HEK293 (cell line): ENCODE measurements at regions not wholly inside any gene's neighbourhood (a gene's known extent, or its start where the extent isn't known, plus 50 kb on each side); places are given as distances from the start of the nearest gene placed in this dataset.

Experiments used
- HOXA7 ChIP-seq: sonication (generic); formaldehyde crosslinking; IDR thresholded peaks from 2 replicates; pipeline ENCODE4 v1.8.1; 2022; ENCODE audit warnings: missing genetic modification reagents, borderline replicate concordance
- KLF9 ChIP-seq: fragments of 450-650 bp; formaldehyde crosslinking; IDR thresholded peaks from 2 replicates; pipeline ENCODE4 v1.5.1; 2016; ENCODE audit warnings: missing biosample characterization, missing genetic modification characterization, low read depth
- SP2 ChIP-seq: fragments of 450-650 bp; formaldehyde crosslinking; IDR thresholded peaks from 2 replicates; pipeline ENCODE4 v1.5.1; 2016; ENCODE audit warnings: missing biosample characterization, missing genetic modification characterization
- ZBTB1 ChIP-seq: fragments of 450-650 bp; formaldehyde crosslinking; IDR thresholded peaks from 2 replicates; pipeline ENCODE4 v1.5.1; 2016; ENCODE audit warnings: missing biosample characterization, missing genetic modification characterization
- ZNF184 ChIP-seq: fragments of 450-650 bp; IDR thresholded peaks from 2 replicates; pipeline ENCODE4 v1.5.1; 2018; ENCODE audit warnings: missing biosample characterization, mild to moderate bottlenecking, missing genetic modification characterization
- TF ChIP-seq, protein P1 (sequence below): fragments of 450-650 bp; formaldehyde crosslinking; IDR thresholded peaks from 2 replicates; pipeline ENCODE4 v1.5.1; 2016; ENCODE audit warnings: missing biosample characterization, missing genetic modification characterization
- TF ChIP-seq, protein P2 (sequence below): sonication (generic); formaldehyde crosslinking; IDR thresholded peaks from 2 replicates; pipeline ENCODE4 v1.8.1; 2022; ENCODE audit warnings: mild to moderate bottlenecking, moderate library complexity, missing genetic modification reagents
- TF ChIP-seq, protein P3 (sequence below): fragments of 450-650 bp; formaldehyde crosslinking; IDR thresholded peaks from 2 replicates; pipeline ENCODE4 v1.5.1; 2016; ENCODE audit warnings: missing biosample characterization, missing genetic modification characterization, low read depth
- TF ChIP-seq, protein P4 (sequence below): fragments of 450-650 bp; formaldehyde crosslinking; IDR thresholded peaks from 2 replicates; pipeline ENCODE4 v1.5.1; 2017; ENCODE audit warnings: missing biosample characterization, mild to moderate bottlenecking, missing genetic modification characterization, moderate library complexity

DNA sequence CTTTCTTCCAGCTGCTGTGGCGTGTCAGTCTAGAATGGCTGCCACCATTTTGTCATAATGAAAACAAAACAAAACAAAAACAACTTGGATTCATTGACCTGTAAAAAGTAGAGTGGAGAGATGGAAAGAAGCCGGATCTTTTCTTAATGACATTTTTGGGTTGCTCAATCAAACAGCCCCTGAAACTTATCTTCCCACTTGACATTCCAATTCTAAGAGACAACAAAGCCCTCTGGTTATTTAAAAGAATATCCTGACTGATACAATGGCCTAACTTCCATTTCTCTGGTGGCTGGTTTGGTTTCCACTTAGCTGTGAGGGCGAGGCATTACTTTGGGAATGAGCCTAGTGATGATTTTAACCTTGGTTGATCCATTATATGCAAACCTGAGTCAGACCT, 123.7 kb downstream of the AQP4 start:
- TF ChIP-seq, protein P1, sequence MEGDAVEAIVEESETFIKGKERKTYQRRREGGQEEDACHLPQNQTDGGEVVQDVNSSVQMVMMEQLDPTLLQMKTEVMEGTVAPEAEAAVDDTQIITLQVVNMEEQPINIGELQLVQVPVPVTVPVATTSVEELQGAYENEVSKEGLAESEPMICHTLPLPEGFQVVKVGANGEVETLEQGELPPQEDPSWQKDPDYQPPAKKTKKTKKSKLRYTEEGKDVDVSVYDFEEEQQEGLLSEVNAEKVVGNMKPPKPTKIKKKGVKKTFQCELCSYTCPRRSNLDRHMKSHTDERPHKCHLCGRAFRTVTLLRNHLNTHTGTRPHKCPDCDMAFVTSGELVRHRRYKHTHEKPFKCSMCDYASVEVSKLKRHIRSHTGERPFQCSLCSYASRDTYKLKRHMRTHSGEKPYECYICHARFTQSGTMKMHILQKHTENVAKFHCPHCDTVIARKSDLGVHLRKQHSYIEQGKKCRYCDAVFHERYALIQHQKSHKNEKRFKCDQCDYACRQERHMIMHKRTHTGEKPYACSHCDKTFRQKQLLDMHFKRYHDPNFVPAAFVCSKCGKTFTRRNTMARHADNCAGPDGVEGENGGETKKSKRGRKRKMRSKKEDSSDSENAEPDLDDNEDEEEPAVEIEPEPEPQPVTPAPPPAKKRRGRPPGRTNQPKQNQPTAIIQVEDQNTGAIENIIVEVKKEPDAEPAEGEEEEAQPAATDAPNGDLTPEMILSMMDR: no peak
- TF ChIP-seq, protein P2, sequence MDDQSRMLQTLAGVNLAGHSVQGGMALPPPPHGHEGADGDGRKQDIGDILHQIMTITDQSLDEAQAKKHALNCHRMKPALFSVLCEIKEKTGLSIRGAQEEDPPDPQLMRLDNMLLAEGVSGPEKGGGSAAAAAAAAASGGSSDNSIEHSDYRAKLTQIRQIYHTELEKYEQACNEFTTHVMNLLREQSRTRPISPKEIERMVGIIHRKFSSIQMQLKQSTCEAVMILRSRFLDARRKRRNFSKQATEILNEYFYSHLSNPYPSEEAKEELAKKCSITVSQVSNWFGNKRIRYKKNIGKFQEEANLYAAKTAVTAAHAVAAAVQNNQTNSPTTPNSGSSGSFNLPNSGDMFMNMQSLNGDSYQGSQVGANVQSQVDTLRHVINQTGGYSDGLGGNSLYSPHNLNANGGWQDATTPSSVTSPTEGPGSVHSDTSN (CRISPR knock-in tag): no peak
- TF ChIP-seq ZBTB1 (tag by site-specific recombination): no peak
- no peak for TF ChIP-seq SP2 (tag by site-specific recombination)
- TF ChIP-seq ZNF184: no peak
- TF ChIP-seq, protein P3, sequence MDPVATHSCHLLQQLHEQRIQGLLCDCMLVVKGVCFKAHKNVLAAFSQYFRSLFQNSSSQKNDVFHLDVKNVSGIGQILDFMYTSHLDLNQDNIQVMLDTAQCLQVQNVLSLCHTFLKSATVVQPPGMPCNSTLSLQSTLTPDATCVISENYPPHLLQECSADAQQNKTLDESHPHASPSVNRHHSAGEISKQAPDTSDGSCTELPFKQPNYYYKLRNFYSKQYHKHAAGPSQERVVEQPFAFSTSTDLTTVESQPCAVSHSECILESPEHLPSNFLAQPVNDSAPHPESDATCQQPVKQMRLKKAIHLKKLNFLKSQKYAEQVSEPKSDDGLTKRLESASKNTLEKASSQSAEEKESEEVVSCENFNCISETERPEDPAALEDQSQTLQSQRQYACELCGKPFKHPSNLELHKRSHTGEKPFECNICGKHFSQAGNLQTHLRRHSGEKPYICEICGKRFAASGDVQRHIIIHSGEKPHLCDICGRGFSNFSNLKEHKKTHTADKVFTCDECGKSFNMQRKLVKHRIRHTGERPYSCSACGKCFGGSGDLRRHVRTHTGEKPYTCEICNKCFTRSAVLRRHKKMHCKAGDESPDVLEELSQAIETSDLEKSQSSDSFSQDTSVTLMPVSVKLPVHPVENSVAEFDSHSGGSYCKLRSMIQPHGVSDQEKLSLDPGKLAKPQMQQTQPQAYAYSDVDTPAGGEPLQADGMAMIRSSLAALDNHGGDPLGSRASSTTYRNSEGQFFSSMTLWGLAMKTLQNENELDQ: no peak
- TF ChIP-seq, protein P4, sequence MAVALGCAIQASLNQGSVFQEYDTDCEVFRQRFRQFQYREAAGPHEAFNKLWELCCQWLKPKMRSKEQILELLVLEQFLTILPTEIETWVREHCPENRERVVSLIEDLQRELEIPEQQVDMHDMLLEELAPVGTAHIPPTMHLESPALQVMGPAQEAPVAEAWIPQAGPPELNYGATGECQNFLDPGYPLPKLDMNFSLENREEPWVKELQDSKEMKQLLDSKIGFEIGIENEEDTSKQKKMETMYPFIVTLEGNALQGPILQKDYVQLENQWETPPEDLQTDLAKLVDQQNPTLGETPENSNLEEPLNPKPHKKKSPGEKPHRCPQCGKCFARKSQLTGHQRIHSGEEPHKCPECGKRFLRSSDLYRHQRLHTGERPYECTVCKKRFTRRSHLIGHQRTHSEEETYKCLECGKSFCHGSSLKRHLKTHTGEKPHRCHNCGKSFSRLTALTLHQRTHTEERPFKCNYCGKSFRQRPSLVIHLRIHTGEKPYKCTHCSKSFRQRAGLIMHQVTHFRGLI (tag by site-specific recombination): no peak
- TF ChIP-seq HOXA7 (CRISPR knock-in tag): no peak
- no peak for TF ChIP-seq KLF9
